ENCODE measurements at regions not wholly inside any gene's neighbourhood (a gene's known extent, or its start where the extent isn't known, plus 50 kb on each side); places are given as distances from the start of the nearest gene placed in this dataset.

DNA sequence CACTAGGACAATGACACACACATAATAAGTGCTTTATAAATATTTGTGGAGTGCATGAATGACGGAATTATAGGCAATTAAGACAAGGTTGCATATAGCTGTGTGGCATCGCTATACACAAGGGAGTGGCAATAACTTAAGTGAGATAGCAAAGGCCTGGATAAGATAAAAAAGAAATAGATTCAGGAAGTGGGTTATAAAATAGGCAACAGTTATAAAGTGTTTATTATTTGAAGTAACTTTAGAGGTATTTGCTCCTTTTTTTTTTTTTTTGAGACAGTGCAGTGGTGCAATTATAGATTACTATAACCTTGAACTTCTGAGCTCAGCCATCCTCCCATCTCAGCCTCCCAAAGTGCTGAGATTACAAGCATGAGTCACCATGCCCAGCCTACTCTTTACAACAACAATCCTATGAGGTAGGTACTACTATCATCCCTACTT lies 75.9 kb upstream of the LOC128125822 start:
- no peak for TF ChIP-seq POLR2A (IDR thresholded peaks at IDR 0.05)
- TF ChIP-seq, protein P1, sequence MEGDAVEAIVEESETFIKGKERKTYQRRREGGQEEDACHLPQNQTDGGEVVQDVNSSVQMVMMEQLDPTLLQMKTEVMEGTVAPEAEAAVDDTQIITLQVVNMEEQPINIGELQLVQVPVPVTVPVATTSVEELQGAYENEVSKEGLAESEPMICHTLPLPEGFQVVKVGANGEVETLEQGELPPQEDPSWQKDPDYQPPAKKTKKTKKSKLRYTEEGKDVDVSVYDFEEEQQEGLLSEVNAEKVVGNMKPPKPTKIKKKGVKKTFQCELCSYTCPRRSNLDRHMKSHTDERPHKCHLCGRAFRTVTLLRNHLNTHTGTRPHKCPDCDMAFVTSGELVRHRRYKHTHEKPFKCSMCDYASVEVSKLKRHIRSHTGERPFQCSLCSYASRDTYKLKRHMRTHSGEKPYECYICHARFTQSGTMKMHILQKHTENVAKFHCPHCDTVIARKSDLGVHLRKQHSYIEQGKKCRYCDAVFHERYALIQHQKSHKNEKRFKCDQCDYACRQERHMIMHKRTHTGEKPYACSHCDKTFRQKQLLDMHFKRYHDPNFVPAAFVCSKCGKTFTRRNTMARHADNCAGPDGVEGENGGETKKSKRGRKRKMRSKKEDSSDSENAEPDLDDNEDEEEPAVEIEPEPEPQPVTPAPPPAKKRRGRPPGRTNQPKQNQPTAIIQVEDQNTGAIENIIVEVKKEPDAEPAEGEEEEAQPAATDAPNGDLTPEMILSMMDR (IDR thresholded peaks at IDR 0.05) = no peak
